Activated T-helper 17 cell treated with anti-CD3 and anti-CD28 coated beads, Interleukin-2, amount 50 U/mL, for 72 hours (primary cell): ENCODE measurements at regions not wholly inside any gene's neighbourhood (a gene's known extent, or its start where the extent isn't known, plus 50 kb on each side); places are given as distances from the start of the nearest gene placed in this dataset.

ENCODE experiments used
- ATAC-seq: fragments of 150-1000 bp; cut with Tn5 transposase; replicated peaks from 2 replicates; pipeline ENCODE4 v1.10.0; 2021; ENCODE audit warnings: mild to moderate bottlenecking, moderate library complexity
- H3K27ac Mint-ChIP-seq: one replicate; pipeline ENCODE4 v1.8.0; 2022; ENCODE audit warnings: mixed read lengths
- H3K27me3 Mint-ChIP-seq: one replicate; pipeline ENCODE4 v1.8.0; 2022; ENCODE audit warnings: mixed read lengths
- H3K36me3 Mint-ChIP-seq: one replicate; pipeline ENCODE4 v1.8.0; 2022; ENCODE audit warnings: low read depth, mild to moderate bottlenecking, mixed read lengths
- H3K4me1 Mint-ChIP-seq: one replicate; pipeline ENCODE4 v1.8.0; 2022; ENCODE audit warnings: mixed read lengths
- H3K4me3 Mint-ChIP-seq: one replicate; pipeline ENCODE4 v1.8.0; 2022; ENCODE audit warnings: mild to moderate bottlenecking, mixed read lengths
- H3K9me3 Mint-ChIP-seq: one replicate; pipeline ENCODE4 v1.8.0; 2022; ENCODE audit warnings: mixed read lengths

- Mint-ChIP-seq H3K27ac (no peak overlapping the region), H3K27me3 (peaks cover 3% of the 10 kb centered on the region), H3K4me3 (no peak overlapping the region), H3K36me3 (no peaks in the 10 kb centered on the region), H3K9me3 (peaks cover 10% of the 10 kb centered on the region), H3K4me1 (no peaks in the 10 kb centered on the region)
- ATAC-seq, result no peak
Measured at GRCh38 chr1:208516780-208517179, 272.6 kb upstream of the PLXNA2 start.

- H3K36me3 Mint-ChIP-seq, result no peaks in the 10 kb centered on the region
Measured at GRCh38 chr1:208520438-208521099, 276.4 kb upstream of the PLXNA2 start.

GRCh38 chr1:208521534-208521933 is 277.4 kb upstream of the PLXNA2 start:
- ATAC-seq, result no peak

More at GRCh38 chr1:208520438-208521099, 276.4 kb upstream of the PLXNA2 start:
- H3K27ac Mint-ChIP-seq, result no peak overlapping the region
- H3K4me1 Mint-ChIP-seq, result no peaks in the 10 kb centered on the region
- no peak overlapping the region for H3K4me3 Mint-ChIP-seq
- H3K27me3 Mint-ChIP-seq, result peaks cover 7% of the 10 kb centered on the region
- ATAC-seq, result no peak
- H3K9me3 Mint-ChIP-seq, result peaks cover 7% of the 10 kb centered on the region

GRCh38 chr1:208523007-208523406 is 278.8 kb upstream of the PLXNA2 start:
- ATAC-seq, result no peak
- Mint-ChIP-seq H3K36me3 (no peaks in the 10 kb centered on the region), H3K27me3 (peaks cover 16% of the 10 kb centered on the region), H3K27ac (no peak overlapping the region), H3K9me3 (no peaks in the 10 kb centered on the region), H3K4me1 (no peaks in the 10 kb centered on the region), H3K4me3 (no peak overlapping the region)

More at GRCh38 chr1:208521534-208521933, 277.4 kb upstream of the PLXNA2 start:
- H3K36me3 Mint-ChIP-seq, result no peaks in the 10 kb centered on the region
- no peak overlapping the region for H3K27ac Mint-ChIP-seq
- H3K4me1 Mint-ChIP-seq, result no peaks in the 10 kb centered on the region
- H3K4me3 Mint-ChIP-seq, result no peak overlapping the region
- peaks cover 7% of the 10 kb centered on the region for H3K9me3 Mint-ChIP-seq
- H3K27me3 Mint-ChIP-seq, result peaks cover 11% of the 10 kb centered on the region

- H3K27me3 Mint-ChIP-seq, result peaks cover 21% of the 10 kb centered on the region
- H3K4me1 Mint-ChIP-seq, result no peaks in the 10 kb centered on the region
- H3K9me3 Mint-ChIP-seq, result no peaks in the 10 kb centered on the region
- H3K4me3 Mint-ChIP-seq, result no peak overlapping the region
- no peaks in the 10 kb centered on the region for H3K36me3 Mint-ChIP-seq
- no peak for ATAC-seq
- no peak overlapping the region for H3K27ac Mint-ChIP-seq
Measured at GRCh38 chr1:208524376-208524775, 280.2 kb upstream of the PLXNA2 start.

GRCh38 chr1:208524925-208525324 is 280.7 kb upstream of the PLXNA2 start:
- Mint-ChIP-seq H3K9me3 (no peaks in the 10 kb centered on the region), H3K4me3 (no peak overlapping the region), H3K36me3 (no peaks in the 10 kb centered on the region), H3K27ac (no peak overlapping the region), H3K4me1 (no peaks in the 10 kb centered on the region), H3K27me3 (peaks cover 21% of the 10 kb centered on the region)
- ATAC-seq, result no peak

GRCh38 chr1:208525417-208525816 is 281.2 kb upstream of the PLXNA2 start:
- ATAC-seq, result no peak
- H3K36me3 Mint-ChIP-seq, result no peaks in the 10 kb centered on the region
- H3K4me3 Mint-ChIP-seq, result no peak overlapping the region
- no peak overlapping the region for H3K27ac Mint-ChIP-seq
- H3K27me3 Mint-ChIP-seq, result peaks cover 25% of the 10 kb centered on the region
- H3K4me1 Mint-ChIP-seq, result no peaks in the 10 kb centered on the region
- H3K9me3 Mint-ChIP-seq, result no peaks in the 10 kb centered on the region

- ATAC-seq, result no peak
Measured at GRCh38 chr1:208526613-208527125, 282.5 kb upstream of the PLXNA2 start.

GRCh38 chr1:208527156-208527555 is 283.0 kb upstream of the PLXNA2 start:
- no peaks in the 10 kb centered on the region for H3K36me3 Mint-ChIP-seq
- no peak for ATAC-seq
- peaks cover 30% of the 10 kb centered on the region for H3K27me3 Mint-ChIP-seq
- no peaks in the 10 kb centered on the region for H3K9me3 Mint-ChIP-seq
- H3K4me3 Mint-ChIP-seq, result no peak overlapping the region
- no peak overlapping the region for H3K27ac Mint-ChIP-seq
- H3K4me1 Mint-ChIP-seq, result no peaks in the 10 kb centered on the region

More at GRCh38 chr1:208526613-208527125, 282.5 kb upstream of the PLXNA2 start:
- Mint-ChIP-seq H3K27ac (no peak overlapping the region), H3K4me1 (no peaks in the 10 kb centered on the region), H3K4me3 (no peak overlapping the region), H3K9me3 (no peaks in the 10 kb centered on the region), H3K27me3 (peaks cover 26% of the 10 kb centered on the region), H3K36me3 (no peaks in the 10 kb centered on the region)

- Mint-ChIP-seq H3K9me3 (no peaks in the 10 kb centered on the region), H3K27ac (no peak overlapping the region), H3K4me1 (no peaks in the 10 kb centered on the region), H3K27me3 (peaks cover 28% of the 10 kb centered on the region), H3K4me3 (no peak overlapping the region), H3K36me3 (no peaks in the 10 kb centered on the region)
- no peak for ATAC-seq
Measured at GRCh38 chr1:208528578-208529240, 284.5 kb upstream of the PLXNA2 start.

- Mint-ChIP-seq H3K9me3 (no peaks in the 10 kb centered on the region), H3K36me3 (no peaks in the 10 kb centered on the region)
Measured at GRCh38 chr1:208531003-208531750, 287.0 kb upstream of the PLXNA2 start.

GRCh38 chr1:208533746-208534598 is 289.8 kb upstream of the PLXNA2 start:
- Mint-ChIP-seq H3K4me3 (no peak overlapping the region), H3K27me3 (peaks cover 20% of the 10 kb centered on the region), H3K36me3 (no peaks in the 10 kb centered on the region), H3K27ac (no peak overlapping the region), H3K9me3 (no peaks in the 10 kb centered on the region), H3K4me1 (no peaks in the 10 kb centered on the region)
- no peak for ATAC-seq

More at GRCh38 chr1:208531003-208531750, 287.0 kb upstream of the PLXNA2 start:
- H3K27me3 Mint-ChIP-seq, result peaks cover 25% of the 10 kb centered on the region
- H3K4me1 Mint-ChIP-seq, result no peaks in the 10 kb centered on the region
- no peak overlapping the region for H3K27ac Mint-ChIP-seq
- no peak overlapping the region for H3K4me3 Mint-ChIP-seq
- ATAC-seq, result no peak

- Mint-ChIP-seq H3K4me3 (no peak overlapping the region), H3K27me3 (peaks cover 16% of the 10 kb centered on the region), H3K27ac (no peak overlapping the region), H3K36me3 (no peaks in the 10 kb centered on the region), H3K9me3 (no peaks in the 10 kb centered on the region), H3K4me1 (no peaks in the 10 kb centered on the region)
- no peak for ATAC-seq
Measured at GRCh38 chr1:208534599-208534897, 290.4 kb upstream of the PLXNA2 start.

- Mint-ChIP-seq H3K36me3 (no peaks in the 10 kb centered on the region), H3K27ac (no peak overlapping the region), H3K4me1 (no peaks in the 10 kb centered on the region), H3K27me3 (peaks cover 15% of the 10 kb centered on the region), H3K4me3 (no peak overlapping the region), H3K9me3 (no peaks in the 10 kb centered on the region)
- no peak for ATAC-seq
Measured at GRCh38 chr1:208534979-208535378, 290.8 kb upstream of the PLXNA2 start.
